ENCODE measurements at regions not wholly inside any gene's neighbourhood (a gene's known extent, or its start where the extent isn't known, plus 50 kb on each side); places are given as distances from the start of the nearest gene placed in this dataset.

GRCh38 chr7:136138991-136139390, 161.8 kb upstream of the MTPN start:
- 49 to 62% (median 60%) methylated on average over 3 of the region's 3 CpGs for WGBS, 5 donors
- no peak overlapping the region for H3K27ac ChIP-seq
- H3K4me1 ChIP-seq = no peaks in the 10 kb centered on the region
- no peak for DNase-seq
- H3K4me3 ChIP-seq = no peak overlapping the region
- no peaks in the 10 kb centered on the region for H3K9me3 ChIP-seq
- no peaks in the 10 kb centered on the region for H3K27me3 ChIP-seq (replicated peaks in 1 of 7)
- intact Hi-C loops (cut with DNase I; ENCODE audit: low total_unique reads) = no loop called here
- TF ChIP-seq POLR2AphosphoS5 (IDR thresholded peaks at IDR 0.05) (no peak), CTCF (IDR thresholded peaks at IDR 0.05 in 8 of 11, conservative IDR thresholded peaks at IDR 0.05 in 3 of 11) (no peak), POLR2A (IDR thresholded peaks at IDR 0.05) (no peak)
- no peaks in the 10 kb centered on the region for H3K36me3 ChIP-seq

- TF ChIP-seq CTCF (IDR thresholded peaks at IDR 0.05 in 8 of 11, conservative IDR thresholded peaks at IDR 0.05 in 3 of 11) (no peak), POLR2A (IDR thresholded peaks at IDR 0.05) (no peak), POLR2AphosphoS5 (IDR thresholded peaks at IDR 0.05) (no peak)
- no peaks in the 10 kb centered on the region for H3K27me3 ChIP-seq (replicated peaks in 1 of 7)
- intact Hi-C loops (cut with DNase I; ENCODE audit: low total_unique reads) = no loop called here
- WGBS, 5 donors = 83 to 91% (median 87%) methylated on average over 6 of the region's 6 CpGs
- H3K4me3 ChIP-seq = no peak overlapping the region
- DNase-seq = no peak
- H3K9me3 ChIP-seq = no peaks in the 10 kb centered on the region
- no peaks in the 10 kb centered on the region for H3K4me1 ChIP-seq
- no peak overlapping the region for H3K27ac ChIP-seq
- H3K36me3 ChIP-seq = no peaks in the 10 kb centered on the region
Measured at GRCh38 chr7:136136906-136137454, 159.8 kb upstream of the MTPN start.

GRCh38 chr7:136134503-136134902, 157.3 kb upstream of the MTPN start:
- whole genome bisulfite sequencing, 5 donors = 69 to 82% (median 71%) methylated on average over 3 of the region's 3 CpGs
- Histone ChIP-seq H3K4me1 (no peaks in the 10 kb centered on the region), H3K9me3 (no peaks in the 10 kb centered on the region), H3K27me3 (replicated peaks in 1 of 7) (no peaks in the 10 kb centered on the region), H3K27ac (no peak overlapping the region), H3K36me3 (no peaks in the 10 kb centered on the region), H3K4me3 (no peak overlapping the region)
- intact Hi-C loops (cut with DNase I; ENCODE audit: low total_unique reads) = no loop called here
- no peak for DNase-seq
- TF ChIP-seq POLR2A (IDR thresholded peaks at IDR 0.05) = no peak
- no peak for TF ChIP-seq CTCF (IDR thresholded peaks at IDR 0.05 in 8 of 11, conservative IDR thresholded peaks at IDR 0.05 in 3 of 11)
- no peak for TF ChIP-seq POLR2AphosphoS5 (IDR thresholded peaks at IDR 0.05)

GRCh38 chr7:136133551-136133950, 156.4 kb upstream of the MTPN start:
- Histone ChIP-seq H3K27ac (no peak overlapping the region), H3K4me1 (no peaks in the 10 kb centered on the region), H3K36me3 (no peaks in the 10 kb centered on the region), H3K4me3 (no peak overlapping the region), H3K27me3 (replicated peaks in 1 of 7) (no peaks in the 10 kb centered on the region), H3K9me3 (no peaks in the 10 kb centered on the region)
- TF ChIP-seq POLR2A (IDR thresholded peaks at IDR 0.05) (no peak), CTCF (IDR thresholded peaks at IDR 0.05 in 8 of 11, conservative IDR thresholded peaks at IDR 0.05 in 3 of 11) (no peak), POLR2AphosphoS5 (IDR thresholded peaks at IDR 0.05) (no peak)
- DNase-seq = no peak
- intact Hi-C loops (cut with DNase I; ENCODE audit: low total_unique reads) = no loop called here
- 60 to 74% (median 67%) methylated on average over 3 of the region's 3 CpGs for WGBS, 5 donors
